HEK293 (cell line): ENCODE measurements at regions not wholly inside any gene's neighbourhood (a gene's known extent, or its start where the extent isn't known, plus 50 kb on each side); places are given as distances from the start of the nearest gene placed in this dataset.

Experiments used
- CTCF ChIA-PET: fragments of 350-600 bp; formaldehyde crosslinking; extraction: SDS; loops from one replicate; lab custom pipeline; 2021; ENCODE audit warnings: antibody characterized with exemption; lab: Yijun Ruan, JAX
- POLR2A ChIA-PET: fragments of 300-600 bp; formaldehyde crosslinking; extraction: SDS; loops from one replicate; lab custom pipeline; 2020; ENCODE audit warnings: antibody characterized with exemption, inconsistent platforms; lab: Yijun Ruan, JAX
- H3K27ac ChIP-seq: fragments of 200-500 bp; sonication (Bioruptor generic); 2 replicates; pipeline ENCODE4 v1.5.1; 2014; ENCODE audit warnings: low read depth, low read length, control low read depth, inconsistent platforms; ENCODE audit errors: extremely low read depth
- H3K36me3 ChIP-seq, 2 experiments: fragments of 200-500 bp in 1 of 2; sonication (Bioruptor generic) in 1 of 2; 1 replicate in 1 of 2; 2 replicates in 1 of 2; pipeline ENCODE4 v1.5.1; 2014 to 2017; ENCODE audit warnings: inconsistent platforms in 2 of 2, low read length in 2 of 2; ENCODE audit not compliant: control insufficient read depth in 2 of 2, insufficient read depth in 1 of 2
- H3K4me1 ChIP-seq: fragments of 200-500 bp; sonication (Bioruptor generic); 2 replicates; pipeline ENCODE4 v1.5.1; 2014; ENCODE audit warnings: mild to moderate bottlenecking, low read length, inconsistent platforms; ENCODE audit not compliant: control insufficient read depth, insufficient read depth
- H3K4me3 ChIP-seq: 2 replicates; pipeline ENCODE4 v1.5.1; 2011; ENCODE audit warnings: low read depth, mild to moderate bottlenecking, control low read depth, low read length, moderate library complexity
- H3K9me3 ChIP-seq: fragments of 200-500 bp; sonication (Bioruptor generic); 2 replicates; pipeline ENCODE4 v1.5.1; 2014; ENCODE audit warnings: low read depth, low read length, inconsistent platforms; ENCODE audit not compliant: control insufficient read depth, insufficient read depth
- AEBP2 ChIP-seq: fragments of 450-650 bp; formaldehyde crosslinking; IDR thresholded peaks from 2 replicates; pipeline ENCODE4 v1.5.1; 2016; ENCODE audit warnings: missing biosample characterization, missing genetic modification characterization, borderline replicate concordance
- BCL6B ChIP-seq: fragments of 450-650 bp; formaldehyde crosslinking; IDR thresholded peaks from 2 replicates; pipeline ENCODE4 v1.5.1; 2017; ENCODE audit warnings: missing biosample characterization, missing genetic modification characterization
- GFI1B ChIP-seq: fragments of 450-650 bp; formaldehyde crosslinking; IDR thresholded peaks from 2 replicates; pipeline ENCODE4 v1.5.1; 2016; ENCODE audit warnings: missing biosample characterization, missing genetic modification characterization
- GLIS1 ChIP-seq: fragments of 450-650 bp; formaldehyde crosslinking; IDR thresholded peaks from 2 replicates; pipeline ENCODE4 v1.5.1; 2016; ENCODE audit warnings: missing biosample characterization, missing genetic modification characterization
- HOXC10 ChIP-seq: sonication (generic); formaldehyde crosslinking; IDR thresholded peaks from 2 replicates; pipeline ENCODE4 v1.8.1; 2023; ENCODE audit warnings: mild to moderate bottlenecking, missing genetic modification reagents
- ZBTB7A ChIP-seq: fragments of 450-650 bp; formaldehyde crosslinking; IDR thresholded peaks from 2 replicates; pipeline ENCODE4 v1.5.1; 2016; ENCODE audit warnings: low read depth, missing biosample characterization, missing genetic modification characterization
- ZNF133 ChIP-seq: fragments of 450-650 bp; formaldehyde crosslinking; IDR thresholded peaks from 2 replicates; pipeline ENCODE4 v1.5.1; 2016; ENCODE audit warnings: missing biosample characterization, missing genetic modification characterization
- ZNF23 ChIP-seq: fragments of 450-650 bp; formaldehyde crosslinking; IDR thresholded peaks from 2 replicates; pipeline ENCODE4 v1.5.1; 2016; ENCODE audit warnings: missing biosample characterization, missing genetic modification characterization, borderline replicate concordance
- ZNF274 ChIP-seq, 2 experiments: fragments of 200-500 bp in 1 of 2; fragments of 450-650 bp in 1 of 2; sonication (Bioruptor generic) in 1 of 2; formaldehyde crosslinking in 1 of 2; IDR thresholded peaks; 2 replicates each; pipeline versions ENCODE4 v1.5.1 to v1.6.1; 2014 to 2016; ENCODE audit warnings: borderline replicate concordance in 1 of 2, inconsistent platforms in 1 of 2, low read length in 1 of 2, missing biosample characterization in 1 of 2, missing genetic modification characterization in 1 of 2
- ZNF280D ChIP-seq: fragments of 450-650 bp; formaldehyde crosslinking; IDR thresholded peaks from 2 replicates; pipeline ENCODE4 v1.5.1; 2016; ENCODE audit warnings: missing biosample characterization, missing genetic modification characterization
- ZNF302 ChIP-seq: fragments of 450-650 bp; formaldehyde crosslinking; IDR thresholded peaks from 2 replicates; pipeline ENCODE4 v1.5.1; 2016; ENCODE audit warnings: missing biosample characterization, missing genetic modification characterization, low read depth
- ZNF341 ChIP-seq: fragments of 450-650 bp; formaldehyde crosslinking; IDR thresholded peaks from 2 replicates; pipeline ENCODE4; 2016; ENCODE audit warnings: low read depth, missing biosample characterization, missing genetic modification characterization
- ZNF354C ChIP-seq: fragments of 450-650 bp; formaldehyde crosslinking; IDR thresholded peaks from 2 replicates; pipeline ENCODE4 v1.5.1; 2016; ENCODE audit warnings: missing biosample characterization, missing genetic modification characterization, low read depth, borderline replicate concordance
- ZNF394 ChIP-seq: fragments of 450-650 bp; formaldehyde crosslinking; IDR thresholded peaks from 2 replicates; pipeline ENCODE4 v1.5.1; 2016; ENCODE audit warnings: missing biosample characterization, missing genetic modification characterization, mild to moderate bottlenecking, moderate library complexity, borderline replicate concordance
- ZNF544 ChIP-seq: fragments of 450-650 bp; formaldehyde crosslinking; IDR thresholded peaks from 2 replicates; pipeline ENCODE4 v1.5.0; 2017; ENCODE audit warnings: missing biosample characterization, missing genetic modification characterization
- ZNF555 ChIP-seq: fragments of 450-650 bp; formaldehyde crosslinking; conservative IDR thresholded peaks from 2 replicates; pipeline ENCODE4 v1.5.1; 2017; ENCODE audit warnings: missing biosample characterization, mild to moderate bottlenecking, missing genetic modification characterization, inconsistent platforms
- ZNF626 ChIP-seq: fragments of 450-650 bp; sonication (Bioruptor Pico); formaldehyde crosslinking; IDR thresholded peaks from 2 replicates; pipeline ENCODE4 v1.5.1; 2018; ENCODE audit warnings: missing biosample characterization, missing genetic modification characterization, inconsistent platforms
- ZNF645 ChIP-seq: fragments of 450-650 bp; formaldehyde crosslinking; IDR thresholded peaks from 2 replicates; pipeline ENCODE4; 2016; ENCODE audit warnings: missing biosample characterization, missing genetic modification characterization
- ZNF843 ChIP-seq: fragments of 450-650 bp; formaldehyde crosslinking; IDR thresholded peaks from 2 replicates; pipeline ENCODE4 v1.5.1; 2016; ENCODE audit warnings: missing biosample characterization, missing genetic modification characterization

- CTCF ChIA-PET: no interaction called here
- Histone ChIP-seq H3K4me3 (no peak overlapping the region), H3K27ac (no peak overlapping the region), H3K4me1 (no peaks in the 10 kb centered on the region), H3K9me3 (no peaks in the 10 kb centered on the region), H3K36me3 (no peaks in the 10 kb centered on the region)
- POLR2A ChIA-PET: no interaction called here
- no peak for TF ChIP-seq ZNF626 (tag by site-specific recombination)
- no peak for TF ChIP-seq ZNF23 (tag by site-specific recombination)
- TF ChIP-seq ZNF341 (tag by site-specific recombination): no peak
- TF ChIP-seq AEBP2 (tag by site-specific recombination): no peak
- TF ChIP-seq ZNF274 (IDR thresholded peaks at IDR 0.05; ENCODE audit: low read length): no peak
- TF ChIP-seq ZNF274 (tag by site-specific recombination; IDR thresholded peaks at IDR 0.05; ENCODE audit: borderline replicate concordance): no peak
- TF ChIP-seq HOXC10: no peak
- no peak for TF ChIP-seq ZNF133
- no peak for TF ChIP-seq GFI1B (tag by site-specific recombination)
- TF ChIP-seq ZNF544: no peak
- TF ChIP-seq BCL6B (tag by site-specific recombination): no peak
- no peak for TF ChIP-seq ZNF302 (tag by site-specific recombination)
- TF ChIP-seq ZNF843 (tag by site-specific recombination): no peak
- TF ChIP-seq ZBTB7A (tag by site-specific recombination): no peak
- TF ChIP-seq ZNF394 (tag by site-specific recombination): no peak
- TF ChIP-seq ZNF354C (tag by site-specific recombination): no peak
- TF ChIP-seq ZNF645 (tag by site-specific recombination): no peak
- TF ChIP-seq GLIS1 (tag by site-specific recombination): no peak
- no peak for TF ChIP-seq ZNF280D
- TF ChIP-seq ZNF555 (tag by site-specific recombination): no peak
These were observed 474.1 kb upstream of the BTBD3 start for GRCh38 chr20:11443382-11444119.
